Neural cell (in vitro differentiated cells): ENCODE measurements at regions not wholly inside any gene's neighbourhood (a gene's known extent, or its start where the extent isn't known, plus 50 kb on each side); places are given as distances from the start of the nearest gene placed in this dataset.

Source experiments
- H2AFZ ChIP-seq: fragments of 200-600, 300-800 bp; sonication (generic), shearing (Covaris generic); 2 replicates; pipeline ENCODE4 v1.6.0; 2014; ENCODE audit warnings: low read depth, mild to moderate bottlenecking, antibody characterized with exemption, low read length, moderate library complexity
- H3F3A ChIP-seq: fragments of 200-600 bp; shearing (Covaris generic); 2 replicates; pipeline ENCODE4 v1.6.1; 2016; ENCODE audit warnings: mild to moderate bottlenecking, moderate library complexity, mixed read lengths, antibody characterized with exemption, low read length; ENCODE audit not compliant: insufficient read depth, poor library complexity, severe bottlenecking
- H3K27ac ChIP-seq: fragments of 200-600, 300-800 bp; sonication (generic), shearing (Covaris generic); 2 replicates; pipeline ENCODE4 v1.5.1; 2014; ENCODE audit warnings: mild to moderate bottlenecking, low read length, moderate library complexity
- H3K27me3 ChIP-seq: fragments of 300-800, 200-600 bp; sonication (generic), shearing (Covaris generic); 2 replicates; pipeline ENCODE4 v1.6.0; 2014; ENCODE audit warnings: mild to moderate bottlenecking, low read depth, low read length, moderate library complexity; ENCODE audit not compliant: insufficient read depth
- H3K36me3 ChIP-seq: fragments of 300-800, 200-600 bp; sonication (generic), shearing (Covaris generic); 2 replicates; pipeline ENCODE4 v1.5.1; 2014; ENCODE audit warnings: mild to moderate bottlenecking, antibody characterized with exemption, low read length, moderate library complexity; ENCODE audit not compliant: insufficient read depth
- H3K4me2 ChIP-seq: fragments of 300-800, 200-600 bp; sonication (generic), shearing (Covaris generic); 2 replicates; pipeline ENCODE4 v1.6.0; 2014; ENCODE audit warnings: mild to moderate bottlenecking, low read length
- H3K4me3 ChIP-seq: fragments of 300-800, 200-600 bp; sonication (generic), shearing (Covaris generic); 2 replicates; pipeline ENCODE4 v1.5.1; 2014; ENCODE audit warnings: mild to moderate bottlenecking, low read length, moderate library complexity
- H3K79me2 ChIP-seq: fragments of 200-600 bp; shearing (Covaris generic); replicated peaks from 2 replicates; pipeline ENCODE4 v1.6.0; 2014; ENCODE audit warnings: mild to moderate bottlenecking, low read length, moderate library complexity; ENCODE audit not compliant: insufficient read depth
- H3K9ac ChIP-seq: fragments of 300-800, 200-600 bp; sonication (generic), shearing (Covaris generic); 2 replicates; pipeline ENCODE4 v1.6.1; 2016; ENCODE audit warnings: mild to moderate bottlenecking, low read length, mixed read lengths
- H3K9me2 ChIP-seq: fragments of 200-600 bp; shearing (Covaris generic); 2 replicates; pipeline ENCODE4 v1.6.1; 2016; ENCODE audit warnings: mild to moderate bottlenecking, low read length, mixed read lengths; ENCODE audit not compliant: insufficient read depth
- H3K9me3 ChIP-seq: fragments of 200-600, 300-800 bp; sonication (generic), shearing (Covaris generic); 2 replicates; pipeline ENCODE4 v1.6.1; 2016; ENCODE audit warnings: mild to moderate bottlenecking, mixed run types, low read length, moderate library complexity, mixed read lengths
- H4K20me1 ChIP-seq: fragments of 200-600 bp; shearing (Covaris generic); 2 replicates; pipeline ENCODE4 v1.6.1; 2016; ENCODE audit warnings: mild to moderate bottlenecking, mixed run types; ENCODE audit not compliant: insufficient read depth
- CTCF ChIP-seq: fragments of 450-650 bp; IDR thresholded peaks from 2 replicates; pipeline ENCODE4 v1.5.1; 2014; ENCODE audit warnings: antibody characterized with exemption, mild to moderate bottlenecking, moderate library complexity; ENCODE audit not compliant: poor library complexity, severe bottlenecking
- EP300 ChIP-seq: fragments of 450-650 bp; conservative IDR thresholded peaks from 2 replicates; pipeline ENCODE4 v1.6.1; 2014; ENCODE audit warnings: antibody characterized with exemption, mild to moderate bottlenecking, moderate library complexity; ENCODE audit not compliant: poor library complexity, severe bottlenecking
- EZH2 ChIP-seq: fragments of 200-600, 300-800 bp; shearing (Covaris generic), sonication (generic); IDR thresholded peaks from 2 replicates; pipeline ENCODE4 v1.6.1; 2014; ENCODE audit warnings: antibody characterized with exemption, low read length, borderline replicate concordance, mild to moderate bottlenecking; ENCODE audit not compliant: insufficient read depth, poor library complexity, severe bottlenecking
- MXI1 ChIP-seq: fragments of 450-650 bp; conservative IDR thresholded peaks from 2 replicates; pipeline ENCODE4 v1.6.1; 2014; ENCODE audit warnings: antibody characterized with exemption, mild to moderate bottlenecking; ENCODE audit not compliant: poor library complexity, severe bottlenecking
- POLR2AphosphoS5 ChIP-seq: IDR thresholded peaks from 2 replicates; pipeline ENCODE4 v1.6.1; 2012
- RAD21 ChIP-seq: fragments of 450-650 bp; conservative IDR thresholded peaks from 2 replicates; pipeline ENCODE4 v1.6.1; 2014; ENCODE audit warnings: antibody characterized with exemption, mild to moderate bottlenecking, moderate library complexity
- REST ChIP-seq: IDR thresholded peaks from 2 replicates; pipeline ENCODE4 v1.6.1; 2012; ENCODE audit warnings: borderline replicate concordance
- SMC3 ChIP-seq: fragments of 450-650 bp; conservative IDR thresholded peaks from 2 replicates; pipeline ENCODE4 v1.6.1; 2014; ENCODE audit warnings: antibody characterized with exemption, mild to moderate bottlenecking, moderate library complexity; ENCODE audit not compliant: poor library complexity
- TAF1 ChIP-seq: IDR thresholded peaks from 2 replicates; pipeline ENCODE4 v1.6.1; 2012; ENCODE audit warnings: low read depth

- no peak overlapping the region for H3K4me2 ChIP-seq
- no peaks in the 10 kb centered on the region for H3K79me2 ChIP-seq
- H3K9ac ChIP-seq: no peak overlapping the region
- no peaks in the 10 kb centered on the region for H3K9me3 ChIP-seq
- TF ChIP-seq REST (no peak), RAD21 (no peak), EZH2 (no peak), TAF1 (no peak), MXI1 (no peak), POLR2AphosphoS5 (no peak), EP300 (no peak), CTCF (no peak), SMC3 (no peak)
- no peaks in the 10 kb centered on the region for H3K36me3 ChIP-seq
- no peaks in the 10 kb centered on the region for H3K27me3 ChIP-seq
- H3K27ac ChIP-seq: no peak overlapping the region
- no peaks in the 10 kb centered on the region for H3K9me2 ChIP-seq
- H3K4me3 ChIP-seq: no peak overlapping the region
- H3F3A ChIP-seq: no peaks in the 10 kb centered on the region
- H4K20me1 ChIP-seq: no peaks in the 10 kb centered on the region
- H2AFZ ChIP-seq: no peak overlapping the region
These were observed 129.7 kb upstream of the EDNRA start for GRCh38 chr4:147351083-147351787.

- H3K27me3 ChIP-seq: no peaks in the 10 kb centered on the region
- H3K9me2 ChIP-seq: no peaks in the 10 kb centered on the region
- H3K9ac ChIP-seq: no peak overlapping the region
- H3K36me3 ChIP-seq: no peaks in the 10 kb centered on the region
- H3K4me2 ChIP-seq: no peak overlapping the region
- no peaks in the 10 kb centered on the region for H4K20me1 ChIP-seq
- H3K4me3 ChIP-seq: no peak overlapping the region
- H3K79me2 ChIP-seq: no peaks in the 10 kb centered on the region
- no peaks in the 10 kb centered on the region for H3K9me3 ChIP-seq
- no peaks in the 10 kb centered on the region for H3F3A ChIP-seq
- TF ChIP-seq REST (no peak), POLR2AphosphoS5 (no peak), TAF1 (no peak), EP300 (no peak), MXI1 (no peak), CTCF (no peak), EZH2 (no peak), RAD21 (no peak), SMC3 (no peak)
- H2AFZ ChIP-seq: no peak overlapping the region
- no peak overlapping the region for H3K27ac ChIP-seq
These were observed 126.7 kb upstream of the EDNRA start for GRCh38 chr4:147354237-147354636.
